SK-N-SH (cell line): ENCODE measurements at regions not wholly inside any gene's neighbourhood (a gene's known extent, or its start where the extent isn't known, plus 50 kb on each side); places are given as distances from the start of the nearest gene placed in this dataset.

Experiments used
- CTCF ChIP-seq: fragments of 200-600 bp; sonication (generic); IDR thresholded peaks from 2 replicates; pipeline ENCODE4 v1.6.1; 2017; ENCODE audit warnings: antibody characterized with exemption, mild to moderate bottlenecking, moderate library complexity
- EP300 ChIP-seq, 2 experiments: IDR thresholded peaks; 2 replicates each; pipeline versions ENCODE4 v1.4.0 to v1.6.1; 2012; ENCODE audit warnings: borderline replicate concordance in 1 of 2, low read depth in 1 of 2, low read length in 1 of 2
- GABPA ChIP-seq: IDR thresholded peaks from 2 replicates; pipeline ENCODE4 v1.4.0; 2012; ENCODE audit warnings: low read depth, mild to moderate bottlenecking
- MXI1 ChIP-seq: IDR thresholded peaks from 2 replicates; pipeline ENCODE4 v1.6.1; 2012; ENCODE audit warnings: mild to moderate bottlenecking, low read depth, low read length, improper control_type of control experiment
- POLR2AphosphoS5 ChIP-seq: IDR thresholded peaks from 2 replicates; pipeline ENCODE4 v1.6.1; 2012; ENCODE audit warnings: low read depth, low read length
- REST ChIP-seq: IDR thresholded peaks from 2 replicates; pipeline ENCODE4 v1.6.1; 2012; ENCODE audit warnings: mild to moderate bottlenecking, low read depth, low read length, moderate library complexity
- SIN3A ChIP-seq: IDR thresholded peaks from 2 replicates; pipeline ENCODE4 v1.6.1; 2012; ENCODE audit warnings: low read depth, mild to moderate bottlenecking, low read length, moderate library complexity, borderline replicate concordance
- SMC3 ChIP-seq: IDR thresholded peaks from 2 replicates; pipeline ENCODE4 v1.6.1; 2012; ENCODE audit warnings: low read depth, low read length, improper control_type of control experiment
- USF2 ChIP-seq: fragments of 150-350 bp; IDR thresholded peaks from 2 replicates; pipeline ENCODE4 v1.6.1; 2017; ENCODE audit warnings: antibody characterized with exemption, low read length, low read depth, borderline replicate concordance
- YY1 ChIP-seq: IDR thresholded peaks from 2 replicates; pipeline ENCODE4 v1.4.0; 2012; ENCODE audit warnings: low read depth, mild to moderate bottlenecking

GRCh38 chr16:65543781-65544740 is 422.2 kb upstream of the CDH11 start:
- TF ChIP-seq SIN3A (no peak), CTCF (no peak), REST (no peak), POLR2AphosphoS5 (no peak), GABPA (no peak), USF2 (no peak), EP300 (IDR thresholded peaks at IDR 0.05; ENCODE audit: borderline replicate concordance in 1 of 2, low read depth in 1 of 2, low read length in 1 of 2) (no peak), SMC3 (no peak), MXI1 (no peak), YY1 (no peak)
